Activated CD4-positive, alpha-beta T cell treated with anti-CD3 and anti-CD28 coated beads for 36 hours (primary cell): ENCODE measurements at regions not wholly inside any gene's neighbourhood (a gene's known extent, or its start where the extent isn't known, plus 50 kb on each side); places are given as distances from the start of the nearest gene placed in this dataset.

Source experiments
- ATAC-seq: fragments of 200-7000 bp; cut with Tn5 transposase; one replicate; pipeline ENCODE4 v1.10.0; 2021; ENCODE audit warnings: mild to moderate bottlenecking, moderate library complexity
- CTCF ChIA-PET: fragments of 350-600 bp; sonication (Branson Sonifier 250); formaldehyde crosslinking; loops from one replicate; lab custom pipeline; 2021; ENCODE audit warnings: antibody characterized with exemption; lab: Charles Lee
- POLR2A ChIA-PET: fragments of 350-600 bp; sonication (Branson Sonifier 250); formaldehyde crosslinking; loops from one replicate; lab custom pipeline; 2021; ENCODE audit warnings: antibody characterized with exemption, inconsistent platforms; lab: Charles Lee
- DNase-seq: peaks from one replicate; pipeline ENCODE4 v3.0.0-alpha.2; 2020
- H3K27ac Mint-ChIP-seq: one replicate; pipeline ENCODE4 v1.8.0; 2021; ENCODE audit warnings: mixed read lengths
- H3K27me3 Mint-ChIP-seq: one replicate; pipeline ENCODE4 v1.8.0; 2021; ENCODE audit warnings: mixed read lengths
- H3K36me3 Mint-ChIP-seq: one replicate; pipeline ENCODE4 v1.8.0; 2021; ENCODE audit warnings: low read depth, mixed read lengths
- H3K4me1 Mint-ChIP-seq: one replicate; pipeline ENCODE4 v1.8.0; 2021; ENCODE audit warnings: mixed read lengths
- H3K4me3 Mint-ChIP-seq: one replicate; pipeline ENCODE4 v1.8.0; 2021; ENCODE audit warnings: mild to moderate bottlenecking, moderate library complexity, mixed read lengths
- H3K9me3 Mint-ChIP-seq: one replicate; pipeline ENCODE4 v1.8.0; 2021; ENCODE audit warnings: low read depth, mixed read lengths
- intact Hi-C, 2 experiments: fragments of 100-400 bp; cut with DNase I in 1 of 2; cut with micrococcal nuclease in 1 of 2; formaldehyde crosslinking; loops; one replicate each; pipeline versions ENCODE4 v1.14.2 to v1.15.1; 2022 to 2024; cut with DNase I, micrococcal nuclease

GRCh38 chr6:40106840-40107239, 172.6 kb upstream of the MOCS1 start:
- ATAC-seq (no peak), DNase-seq (no peak)
- H3K27me3 Mint-ChIP-seq, result peaks cover 10% of the 10 kb centered on the region
- ChIA-PET CTCF (no interaction called here), POLR2A (no interaction called here)
- H3K27ac Mint-ChIP-seq, result no peak overlapping the region
- intact Hi-C loops, result no loop called here
- H3K4me3 Mint-ChIP-seq, result no peak overlapping the region
- H3K9me3 Mint-ChIP-seq, result peaks cover 6% of the 10 kb centered on the region
- H3K36me3 Mint-ChIP-seq, result no peaks in the 10 kb centered on the region
- no peaks in the 10 kb centered on the region for H3K4me1 Mint-ChIP-seq

GRCh38 chr6:40098774-40099173, 164.5 kb upstream of the MOCS1 start:
- ATAC-seq (no peak), DNase-seq (no peak)
- H3K36me3 Mint-ChIP-seq, result no peaks in the 10 kb centered on the region
- ChIA-PET CTCF (no interaction called here), POLR2A (no interaction called here)
- H3K4me3 Mint-ChIP-seq, result no peak overlapping the region
- peaks cover 2% of the 10 kb centered on the region for H3K9me3 Mint-ChIP-seq
- intact Hi-C loops, result no loop called here
- H3K4me1 Mint-ChIP-seq, result no peaks in the 10 kb centered on the region
- peaks cover 6% of the 10 kb centered on the region for H3K27me3 Mint-ChIP-seq
- no peak overlapping the region for H3K27ac Mint-ChIP-seq

GRCh38 chr6:40097590-40097989, 163.3 kb upstream of the MOCS1 start:
- no peak overlapping the region for H3K4me3 Mint-ChIP-seq
- DNase-seq, result no peak
- no peak for ATAC-seq
- intact Hi-C loops, result no loop called here
- ChIA-PET CTCF (no interaction called here), POLR2A (no interaction called here)
- H3K36me3 Mint-ChIP-seq, result no peaks in the 10 kb centered on the region
- H3K4me1 Mint-ChIP-seq, result no peaks in the 10 kb centered on the region
- H3K27me3 Mint-ChIP-seq, result peaks cover 6% of the 10 kb centered on the region
- peaks cover 3% of the 10 kb centered on the region for H3K9me3 Mint-ChIP-seq
- no peak overlapping the region for H3K27ac Mint-ChIP-seq

- Mint-ChIP-seq H3K36me3 (no peaks in the 10 kb centered on the region), H3K27me3 (peaks cover 19% of the 10 kb centered on the region), H3K9me3 (no peaks in the 10 kb centered on the region), H3K4me1 (no peaks in the 10 kb centered on the region), H3K4me3 (no peak overlapping the region), H3K27ac (no peak overlapping the region)
- CTCF ChIA-PET, result interaction anchor here (1.3 kb wide), 1 partner anchor 19 kb away, joined by 4 read pairs; no protein-coding TSS in a partner anchor
- no peak for ATAC-seq
- DNase-seq, result no peak
- POLR2A ChIA-PET, result no interaction called here
- intact Hi-C loops, result no loop called here
Observed at GRCh38 chr6:40083141-40083920, 149.1 kb upstream of the MOCS1 start.

DNA sequence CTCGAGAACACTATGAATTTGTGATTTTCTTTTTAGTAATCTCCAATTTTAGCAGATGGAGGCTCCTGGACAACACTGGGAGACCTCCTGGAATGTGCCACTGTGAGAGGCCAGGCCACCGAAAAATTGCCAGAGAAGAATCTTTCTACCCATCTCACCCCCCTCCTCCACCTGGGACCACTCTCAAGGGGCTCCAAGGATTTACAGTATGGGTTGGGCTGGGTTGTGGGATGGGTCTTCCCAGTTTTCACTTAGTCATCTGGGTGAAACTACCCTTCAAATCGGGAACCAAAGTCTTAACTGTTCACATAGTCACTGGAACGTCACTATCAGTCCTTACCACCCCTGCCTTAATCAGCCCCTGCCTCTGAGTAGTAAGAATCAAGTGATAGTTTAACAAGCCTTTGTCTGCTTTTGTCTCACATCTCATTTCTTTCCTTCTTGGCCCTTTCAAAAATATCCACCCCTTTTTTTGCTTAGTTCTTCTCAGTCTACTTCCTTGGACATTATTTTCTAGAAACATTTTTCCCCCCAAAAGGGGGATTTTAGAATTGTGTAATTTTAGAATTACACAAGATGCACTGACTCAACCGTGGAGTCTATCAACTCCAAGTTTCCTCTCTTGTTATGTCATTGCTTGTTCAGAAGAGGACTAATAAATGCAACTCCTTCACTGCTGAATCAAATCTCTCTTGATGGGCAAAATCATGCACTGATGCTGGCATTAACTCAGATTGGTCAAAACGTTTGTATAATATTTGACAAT, 148.2 kb upstream of the MOCS1 start:
- no peak for ATAC-seq
- DNase-seq, result no peak
- Mint-ChIP-seq H3K36me3 (no peaks in the 10 kb centered on the region), H3K27ac (no peak overlapping the region), H3K4me1 (no peaks in the 10 kb centered on the region), H3K9me3 (no peaks in the 10 kb centered on the region), H3K4me3 (no peak overlapping the region), H3K27me3 (peaks cover 23% of the 10 kb centered on the region)
- intact Hi-C loops, result no loop called here
- ChIA-PET POLR2A (no interaction called here), CTCF (no interaction called here)

DNA sequence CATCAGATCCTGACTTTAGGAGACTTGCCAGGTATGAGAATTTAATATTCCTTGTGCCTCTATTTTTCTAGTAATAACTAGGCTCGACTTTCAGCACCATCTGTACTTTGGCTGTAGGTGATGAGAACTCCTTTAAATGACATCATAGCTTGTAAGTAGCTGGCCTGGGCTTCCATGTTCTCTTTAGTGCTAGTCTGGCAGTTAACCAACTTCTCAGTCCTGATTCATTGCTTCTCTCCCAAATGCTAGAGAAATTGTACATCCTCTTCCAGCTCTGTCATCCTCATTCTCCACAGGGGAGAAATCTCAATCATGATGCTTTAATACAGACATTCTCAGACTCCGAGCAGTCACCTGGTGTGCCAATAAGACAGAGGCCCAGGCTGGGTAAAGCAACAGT, 143.5 kb upstream of the MOCS1 start:
- ChIA-PET CTCF (no interaction called here), POLR2A (no interaction called here)
- Mint-ChIP-seq H3K36me3 (no peaks in the 10 kb centered on the region), H3K4me1 (no peaks in the 10 kb centered on the region), H3K27me3 (peaks cover 33% of the 10 kb centered on the region), H3K27ac (no peak overlapping the region), H3K4me3 (no peak overlapping the region), H3K9me3 (no peaks in the 10 kb centered on the region)
- ATAC-seq (no peak), DNase-seq (no peak)
- intact Hi-C loops, result no loop called here

GRCh38 chr6:40077315-40077714, 143.1 kb upstream of the MOCS1 start:
- Mint-ChIP-seq H3K27me3 (peaks cover 31% of the 10 kb centered on the region), H3K36me3 (no peaks in the 10 kb centered on the region), H3K4me3 (no peak overlapping the region), H3K27ac (no peak overlapping the region), H3K9me3 (no peaks in the 10 kb centered on the region), H3K4me1 (no peaks in the 10 kb centered on the region)
- ATAC-seq (no peak), DNase-seq (no peak)
- intact Hi-C loops, result no loop called here
- ChIA-PET CTCF (no interaction called here), POLR2A (no interaction called here)

- ChIA-PET CTCF (no interaction called here), POLR2A (no interaction called here)
- H3K36me3 Mint-ChIP-seq, result no peaks in the 10 kb centered on the region
- no peak for ATAC-seq
- no peaks in the 10 kb centered on the region for H3K9me3 Mint-ChIP-seq
- H3K27me3 Mint-ChIP-seq, result peaks cover 22% of the 10 kb centered on the region
- DNase-seq, result no peak
- no peak overlapping the region for H3K27ac Mint-ChIP-seq
- H3K4me3 Mint-ChIP-seq, result no peak overlapping the region
- H3K4me1 Mint-ChIP-seq, result no peaks in the 10 kb centered on the region
- intact Hi-C loops, result no loop called here
Observed at GRCh38 chr6:40075056-40075590, 140.9 kb upstream of the MOCS1 start.

DNA sequence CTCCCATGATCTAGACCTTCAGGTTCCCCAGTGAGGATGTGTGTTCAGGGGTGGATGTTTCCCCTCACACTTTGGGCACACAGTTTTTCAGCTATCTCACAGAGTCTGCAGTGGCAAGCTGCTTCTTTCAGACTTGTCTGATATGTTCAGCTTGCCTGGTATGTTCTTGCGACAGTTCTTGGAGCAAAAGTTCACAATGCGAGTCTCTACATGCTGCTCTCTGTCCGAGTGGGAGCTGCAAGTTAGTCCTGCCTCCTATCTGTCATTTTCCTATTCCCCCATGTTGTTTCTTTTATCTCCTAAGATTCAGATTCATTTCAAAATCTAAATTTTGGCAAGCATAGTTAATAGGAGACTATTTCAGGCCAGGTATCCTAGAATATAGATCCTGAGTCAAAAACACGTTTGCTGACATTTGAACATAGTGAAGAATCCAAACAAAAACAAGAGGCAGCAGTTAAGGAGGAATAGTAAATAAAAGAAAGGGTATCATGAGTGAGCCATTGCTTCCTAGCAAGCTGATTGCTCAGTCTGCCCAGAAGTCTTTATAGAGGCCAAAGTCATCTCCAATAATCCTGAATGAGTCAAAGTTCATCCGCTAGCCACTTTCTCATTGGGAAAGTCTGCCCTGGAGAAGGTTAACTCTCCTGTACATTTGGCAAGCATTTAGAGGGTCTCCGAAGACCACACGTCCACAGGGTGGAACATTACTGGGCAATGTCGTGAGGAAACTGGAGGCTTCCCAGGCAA, 140.2 kb upstream of the MOCS1 start:
- Mint-ChIP-seq H3K4me1 (no peaks in the 10 kb centered on the region), H3K27ac (no peak overlapping the region), H3K36me3 (no peaks in the 10 kb centered on the region), H3K4me3 (no peak overlapping the region), H3K27me3 (peaks cover 22% of the 10 kb centered on the region), H3K9me3 (no peaks in the 10 kb centered on the region)
- DNase-seq, result no peak
- CTCF ChIA-PET, result no interaction called here
- ATAC-seq, result no peak
- intact Hi-C loops, result no loop called here
- POLR2A ChIA-PET, result no interaction called here

DNA sequence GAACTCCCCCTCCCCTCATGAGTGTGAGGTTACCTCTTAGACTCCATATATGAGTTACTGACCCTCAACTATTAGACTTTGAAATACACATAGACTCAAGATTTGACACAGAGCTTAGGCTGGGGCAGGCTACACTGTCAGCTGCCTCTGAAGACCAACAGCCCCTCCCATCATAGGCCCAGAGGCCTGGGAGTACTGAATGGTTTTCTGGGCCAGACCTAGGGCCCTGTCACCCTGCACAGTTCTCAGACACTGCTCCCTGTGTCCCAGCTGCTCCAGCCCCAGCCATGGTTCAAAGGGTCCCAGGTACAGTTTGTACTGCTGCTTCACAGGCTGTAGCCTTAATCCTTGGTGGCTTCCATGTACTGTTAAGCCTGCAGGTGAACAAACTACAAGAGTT, 132.1 kb upstream of the MOCS1 start:
- CTCF ChIA-PET, result no interaction called here
- ATAC-seq (no peak), DNase-seq (no peak)
- H3K4me3 Mint-ChIP-seq, result no peak overlapping the region
- H3K36me3 Mint-ChIP-seq, result no peaks in the 10 kb centered on the region
- H3K27ac Mint-ChIP-seq, result no peak overlapping the region
- H3K27me3 Mint-ChIP-seq, result no peaks in the 10 kb centered on the region
- H3K9me3 Mint-ChIP-seq, result no peaks in the 10 kb centered on the region
- intact Hi-C loops, result no loop called here
- H3K4me1 Mint-ChIP-seq, result no peaks in the 10 kb centered on the region
- POLR2A ChIA-PET, result no interaction called here

DNA sequence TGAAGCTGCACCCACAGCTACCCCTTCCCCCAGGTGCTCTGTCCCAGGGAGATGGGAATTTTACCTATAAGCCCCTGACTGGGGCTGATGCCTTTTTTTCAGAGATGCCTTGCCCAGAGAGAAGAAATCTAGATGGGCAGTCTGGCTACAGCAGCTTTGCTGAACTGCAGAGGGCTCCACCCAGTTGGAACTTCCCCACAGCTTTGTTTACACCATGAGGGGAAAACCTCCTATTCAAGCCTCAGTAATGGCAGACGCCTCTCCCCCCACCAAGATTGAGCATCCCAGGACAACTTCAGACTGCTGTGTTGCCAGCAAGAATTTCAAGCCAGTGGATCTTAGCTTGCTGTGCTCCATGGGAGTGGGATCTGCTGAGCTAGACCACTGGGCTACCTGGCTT, 122.6 kb upstream of the MOCS1 start:
- Mint-ChIP-seq H3K9me3 (no peaks in the 10 kb centered on the region), H3K4me3 (no peak overlapping the region), H3K27me3 (peaks cover 6% of the 10 kb centered on the region), H3K36me3 (no peaks in the 10 kb centered on the region), H3K4me1 (no peaks in the 10 kb centered on the region), H3K27ac (no peak overlapping the region)
- intact Hi-C loops, result no loop called here
- POLR2A ChIA-PET, result no interaction called here
- ATAC-seq (no peak), DNase-seq (no peak)
- CTCF ChIA-PET, result no interaction called here
